NB4 (cell line): ENCODE measurements at regions not wholly inside any gene's neighbourhood (a gene's known extent, or its start where the extent isn't known, plus 50 kb on each side); places are given as distances from the start of the nearest gene placed in this dataset.

Experiments
- CTCF ChIP-seq: IDR thresholded peaks from one replicate; pipeline ENCODE4 v1.5.1; 2012; ENCODE audit warnings: low read depth, low read length
- MAX ChIP-seq: IDR thresholded peaks from 2 replicates; pipeline ENCODE4 v1.6.1; 2011; ENCODE audit warnings: low read depth, low read length
- POLR2A ChIP-seq: IDR thresholded peaks from 2 replicates; pipeline ENCODE4 v1.6.1; 2011; ENCODE audit warnings: mild to moderate bottlenecking; ENCODE audit not compliant: insufficient read length; ENCODE audit errors: extremely low read depth

- TF ChIP-seq CTCF (no peak), POLR2A (no peak), MAX (no peak)
Observed at GRCh38 chr5:107228226-107228625, 442.5 kb downstream of the EFNA5 start.
